MM.1S (cell line): ENCODE measurements at regions not wholly inside any gene's neighbourhood (a gene's known extent, or its start where the extent isn't known, plus 50 kb on each side); places are given as distances from the start of the nearest gene placed in this dataset.

ENCODE experiments used
- DNase-seq: peaks from one replicate; pipeline ENCODE4 v3.0.0-alpha.2; 2015
- H2AFZ ChIP-seq: fragments of 300-600 bp; sonication (generic); 2 replicates; pipeline ENCODE4 v1.6.0; 2016; ENCODE audit warnings: antibody characterized with exemption, low read length
- H3F3A ChIP-seq: fragments of 300-600 bp; sonication (generic); 2 replicates; pipeline ENCODE4 v1.6.1; 2016; ENCODE audit warnings: mild to moderate bottlenecking, antibody characterized with exemption, low read length, moderate library complexity, mixed read lengths; ENCODE audit not compliant: insufficient read depth
- H3K27ac ChIP-seq: fragments of 300-600 bp; sonication (generic); 2 replicates; pipeline ENCODE4 v1.5.1; 2016; ENCODE audit warnings: mild to moderate bottlenecking, low read length
- H3K27me3 ChIP-seq: fragments of 300-600 bp; sonication (generic); replicated peaks from 2 replicates; pipeline ENCODE4 v1.6.0; 2016; ENCODE audit warnings: low read length; ENCODE audit not compliant: insufficient read depth
- H3K36me3 ChIP-seq: fragments of 300-600 bp; sonication (generic); replicated peaks from 2 replicates; pipeline ENCODE4 v1.6.1; 2016; ENCODE audit warnings: mild to moderate bottlenecking, low read length, mixed read lengths; ENCODE audit not compliant: insufficient read depth
- H3K4me1 ChIP-seq: fragments of 300-600 bp; sonication (generic); 2 replicates; pipeline ENCODE4 v1.6.1; 2016; ENCODE audit warnings: low read length, mixed read lengths
- H3K4me2 ChIP-seq: fragments of 300-600 bp; sonication (generic); 2 replicates; pipeline ENCODE4 v1.6.0; 2016; ENCODE audit warnings: low read depth, low read length
- H3K4me3 ChIP-seq: fragments of 300-600 bp; sonication (generic); 2 replicates; pipeline ENCODE4 v1.5.1; 2016; ENCODE audit warnings: low read length, mixed read lengths
- H3K79me2 ChIP-seq: fragments of 300-600 bp; sonication (generic); 2 replicates; pipeline ENCODE4 v1.6.1; 2016; ENCODE audit warnings: mixed run types, low read length, mixed read lengths
- H3K9ac ChIP-seq: fragments of 300-600 bp; sonication (generic); 2 replicates; pipeline ENCODE4 v1.6.1; 2016; ENCODE audit warnings: low read length, mixed read lengths
- H3K9me2 ChIP-seq: fragments of 300-600 bp; sonication (generic); replicated peaks from 2 replicates; pipeline ENCODE4 v1.6.1; 2016; ENCODE audit warnings: mild to moderate bottlenecking, low read length, mixed read lengths; ENCODE audit not compliant: insufficient read depth
- H3K9me3 ChIP-seq: fragments of 300-600 bp; sonication (generic); replicated peaks from 2 replicates; pipeline ENCODE4 v1.6.1; 2016; ENCODE audit warnings: mild to moderate bottlenecking, low read length, mixed read lengths; ENCODE audit not compliant: insufficient read depth
- H4K20me1 ChIP-seq: fragments of 300-600 bp; sonication (generic); 2 replicates; pipeline ENCODE4 v1.6.1; 2016; ENCODE audit warnings: mild to moderate bottlenecking, low read length, moderate library complexity, mixed read lengths; ENCODE audit not compliant: insufficient read depth
- EZH2 ChIP-seq: fragments of 300-600 bp; sonication (generic); optimal IDR thresholded peaks from 2 replicates; pipeline ENCODE3; 2017; ENCODE audit warnings: low read depth, mild to moderate bottlenecking, antibody characterized with exemption, low read length, mixed read lengths
- EZH2phosphoT487 ChIP-seq: fragments of 300-600 bp; sonication (generic); IDR thresholded peaks from 2 replicates; pipeline ENCODE4 v1.6.1; 2018; ENCODE audit warnings: antibody characterized with exemption, low read length
- TF ChIP-seq, protein P1 (sequence below): fragments of 300-600 bp; sonication (generic); IDR thresholded peaks from 2 replicates; pipeline ENCODE4 v1.5.1; 2016; ENCODE audit warnings: antibody characterized with exemption, low read length, mixed read lengths

DNA sequence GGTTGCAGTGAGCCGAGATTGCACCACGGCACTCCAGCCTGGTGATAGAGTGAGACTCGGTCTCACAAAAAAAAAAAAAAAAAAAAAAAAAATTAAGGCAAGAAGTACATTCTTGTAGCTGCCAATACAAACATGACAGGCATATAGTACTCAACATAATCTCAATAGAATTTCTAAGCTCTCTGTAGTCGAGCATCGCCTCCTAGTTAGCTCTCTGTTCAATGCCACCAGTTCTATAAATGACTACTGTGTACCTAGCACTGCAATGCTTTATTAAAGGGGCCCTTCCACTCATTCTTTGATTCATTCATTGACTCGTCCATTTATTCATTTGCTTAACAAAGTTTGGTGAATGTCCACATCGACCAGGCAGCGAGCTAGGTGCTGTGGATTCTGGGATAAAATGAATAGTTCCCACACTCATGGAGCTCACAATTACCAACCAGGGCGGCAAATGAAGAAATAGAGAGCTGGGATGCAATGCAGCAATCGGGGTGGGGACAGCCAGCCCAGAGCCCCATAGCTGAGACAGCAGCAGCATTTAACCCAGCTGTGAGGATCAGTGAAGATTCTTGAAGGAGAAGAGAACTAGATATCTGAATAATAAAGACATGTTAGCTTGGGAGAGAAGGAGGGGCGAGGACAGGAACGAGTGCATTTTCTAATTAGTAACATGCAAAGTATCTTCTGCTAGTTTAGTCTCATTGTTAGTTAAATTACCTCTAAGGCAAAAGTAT, 349.8 kb downstream of the LPIN1 start:
- H3K27me3 ChIP-seq, result no peaks in the 10 kb centered on the region
- no peak overlapping the region for H3K4me3 ChIP-seq
- no peak overlapping the region for H3K27ac ChIP-seq
- H4K20me1 ChIP-seq, result no peaks in the 10 kb centered on the region
- H3F3A ChIP-seq, result no peaks in the 10 kb centered on the region
- no peaks in the 10 kb centered on the region for H3K9me3 ChIP-seq
- TF ChIP-seq, protein P1, sequence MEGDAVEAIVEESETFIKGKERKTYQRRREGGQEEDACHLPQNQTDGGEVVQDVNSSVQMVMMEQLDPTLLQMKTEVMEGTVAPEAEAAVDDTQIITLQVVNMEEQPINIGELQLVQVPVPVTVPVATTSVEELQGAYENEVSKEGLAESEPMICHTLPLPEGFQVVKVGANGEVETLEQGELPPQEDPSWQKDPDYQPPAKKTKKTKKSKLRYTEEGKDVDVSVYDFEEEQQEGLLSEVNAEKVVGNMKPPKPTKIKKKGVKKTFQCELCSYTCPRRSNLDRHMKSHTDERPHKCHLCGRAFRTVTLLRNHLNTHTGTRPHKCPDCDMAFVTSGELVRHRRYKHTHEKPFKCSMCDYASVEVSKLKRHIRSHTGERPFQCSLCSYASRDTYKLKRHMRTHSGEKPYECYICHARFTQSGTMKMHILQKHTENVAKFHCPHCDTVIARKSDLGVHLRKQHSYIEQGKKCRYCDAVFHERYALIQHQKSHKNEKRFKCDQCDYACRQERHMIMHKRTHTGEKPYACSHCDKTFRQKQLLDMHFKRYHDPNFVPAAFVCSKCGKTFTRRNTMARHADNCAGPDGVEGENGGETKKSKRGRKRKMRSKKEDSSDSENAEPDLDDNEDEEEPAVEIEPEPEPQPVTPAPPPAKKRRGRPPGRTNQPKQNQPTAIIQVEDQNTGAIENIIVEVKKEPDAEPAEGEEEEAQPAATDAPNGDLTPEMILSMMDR, result no peak
- TF ChIP-seq EZH2 (no peak), EZH2phosphoT487 (no peak)
- no peak overlapping the region for H3K4me2 ChIP-seq
- H3K79me2 ChIP-seq, result no peaks in the 10 kb centered on the region
- no peaks in the 10 kb centered on the region for H3K4me1 ChIP-seq
- no peak for DNase-seq
- H3K9ac ChIP-seq, result no peak overlapping the region
- no peaks in the 10 kb centered on the region for H3K9me2 ChIP-seq
- H3K36me3 ChIP-seq, result no peaks in the 10 kb centered on the region
- H2AFZ ChIP-seq, result no peak overlapping the region

DNA sequence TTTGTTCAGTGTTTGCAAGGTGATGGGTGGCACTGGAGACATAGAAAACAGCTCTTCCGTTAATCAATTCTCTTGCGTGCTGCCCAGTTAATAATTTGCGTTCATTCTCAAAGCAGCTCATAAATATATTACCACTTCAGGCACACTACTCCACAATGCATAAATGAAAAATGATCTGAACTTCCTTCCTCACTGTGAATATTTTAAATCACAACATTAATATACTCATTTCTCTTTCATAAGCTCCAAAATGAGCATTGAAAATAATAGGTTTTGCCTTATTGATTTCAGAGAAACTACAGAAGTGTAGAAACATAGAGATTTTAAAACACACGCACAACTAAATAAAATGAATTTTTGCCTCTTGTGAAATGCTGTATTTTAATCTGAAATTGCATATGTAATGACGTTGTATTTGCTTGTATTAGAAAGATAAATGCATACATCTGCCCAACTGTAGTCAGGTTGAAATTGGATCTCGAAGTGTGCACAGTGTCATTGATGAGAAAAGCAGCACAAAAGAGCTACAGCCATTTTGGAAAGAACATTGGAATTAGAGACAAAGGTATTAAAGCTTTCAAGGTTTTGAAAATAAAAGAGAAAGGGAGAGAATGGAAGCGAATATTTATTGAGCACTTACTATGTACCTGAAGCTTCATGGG, 350.5 kb downstream of the LPIN1 start:
- Histone ChIP-seq H3K27ac (no peak overlapping the region), H3K36me3 (no peaks in the 10 kb centered on the region), H2AFZ (no peak overlapping the region), H3K4me1 (no peaks in the 10 kb centered on the region), H3K79me2 (no peaks in the 10 kb centered on the region), H3K9me2 (no peaks in the 10 kb centered on the region), H3K27me3 (no peaks in the 10 kb centered on the region), H3F3A (no peaks in the 10 kb centered on the region), H3K9ac (no peak overlapping the region), H3K4me2 (no peak overlapping the region), H4K20me1 (no peaks in the 10 kb centered on the region), H3K9me3 (no peaks in the 10 kb centered on the region), H3K4me3 (no peak overlapping the region)
- TF ChIP-seq EZH2 (no peak), EZH2phosphoT487 (no peak)
- TF ChIP-seq, protein P1, result no peak
- no peak for DNase-seq

DNA sequence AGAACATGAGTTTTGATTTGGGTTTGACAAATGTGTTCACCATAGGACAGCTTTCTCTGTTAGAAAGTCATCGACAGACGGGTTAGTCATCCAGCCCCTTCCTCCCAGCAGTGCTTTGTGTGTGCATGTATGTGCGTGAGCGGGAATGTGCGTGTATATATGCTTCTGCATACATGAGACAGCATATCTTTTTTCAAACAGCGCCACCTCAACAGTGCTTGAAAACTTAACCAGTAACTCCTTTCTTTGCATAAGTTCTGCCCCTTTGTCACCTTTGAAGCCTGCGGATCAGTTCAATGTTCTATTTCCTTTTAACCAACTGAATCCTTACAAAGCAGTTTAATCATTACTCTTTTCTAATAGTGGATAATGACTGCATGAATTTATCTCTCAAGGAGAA, 351.4 kb downstream of the LPIN1 start:
- no peaks in the 10 kb centered on the region for H3K36me3 ChIP-seq
- H3K27ac ChIP-seq, result no peak overlapping the region
- no peaks in the 10 kb centered on the region for H3K27me3 ChIP-seq
- no peaks in the 10 kb centered on the region for H3K9me2 ChIP-seq
- no peaks in the 10 kb centered on the region for H4K20me1 ChIP-seq
- TF ChIP-seq, protein P1, result no peak
- TF ChIP-seq EZH2 (no peak), EZH2phosphoT487 (no peak)
- no peaks in the 10 kb centered on the region for H3K79me2 ChIP-seq
- no peaks in the 10 kb centered on the region for H3K4me1 ChIP-seq
- H3K9ac ChIP-seq, result no peak overlapping the region
- no peak overlapping the region for H3K4me3 ChIP-seq
- no peak overlapping the region for H3K4me2 ChIP-seq
- no peak for DNase-seq
- no peaks in the 10 kb centered on the region for H3F3A ChIP-seq
- no peak overlapping the region for H2AFZ ChIP-seq
- no peaks in the 10 kb centered on the region for H3K9me3 ChIP-seq
